ENCODE measurements at regions not wholly inside any gene's neighbourhood (a gene's known extent, or its start where the extent isn't known, plus 50 kb on each side); places are given as distances from the start of the nearest gene placed in this dataset.

DNA sequence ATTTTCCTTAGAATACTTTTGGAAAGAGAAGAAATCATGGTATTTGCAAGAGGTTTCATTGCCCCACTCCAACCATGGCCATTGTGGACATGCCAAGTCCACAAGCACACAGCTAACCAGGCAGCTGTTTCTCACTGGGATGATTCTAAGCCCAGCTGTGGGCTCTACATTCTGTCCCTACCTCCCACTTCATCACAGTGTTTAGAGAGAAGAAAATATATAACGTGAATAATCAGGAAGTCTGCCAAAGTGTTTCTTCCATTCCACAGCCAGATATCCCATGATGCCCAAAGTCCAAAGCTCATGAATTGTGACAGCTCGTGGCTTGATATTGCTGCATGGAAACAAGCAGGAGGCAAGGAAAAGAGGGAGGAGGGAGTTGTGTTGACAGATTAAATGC is 433.7 kb upstream of the GYPC start:
- DNase-seq, result no peak
- intact Hi-C loops (cut with DNase I; ENCODE audit: low total_unique reads), result no loop called here

DNA sequence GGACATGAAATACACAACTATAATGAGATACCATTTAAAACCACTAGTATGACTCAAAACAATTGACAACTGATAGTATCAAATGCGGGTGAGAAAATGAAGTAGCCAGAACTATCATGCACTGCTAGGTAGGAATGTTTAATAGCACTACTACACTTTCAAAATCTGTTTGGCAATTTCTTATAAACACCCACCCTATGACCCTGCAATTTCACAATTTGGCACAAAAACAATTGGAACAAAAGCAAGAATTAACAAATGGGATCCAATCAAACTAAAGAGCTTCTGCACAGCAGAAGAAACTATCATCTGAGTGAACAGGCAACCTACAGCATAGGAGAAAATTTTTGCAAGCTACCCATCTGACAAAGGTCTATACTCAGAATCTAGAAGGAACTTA is 431.2 kb upstream of the GYPC start:
- DNase-seq, result no peak
- H3K4me3 ChIP-seq, result no peak overlapping the region
- TF ChIP-seq POLR2A (IDR thresholded peaks at IDR 0.05), result no peak
- TF ChIP-seq, protein P1, sequence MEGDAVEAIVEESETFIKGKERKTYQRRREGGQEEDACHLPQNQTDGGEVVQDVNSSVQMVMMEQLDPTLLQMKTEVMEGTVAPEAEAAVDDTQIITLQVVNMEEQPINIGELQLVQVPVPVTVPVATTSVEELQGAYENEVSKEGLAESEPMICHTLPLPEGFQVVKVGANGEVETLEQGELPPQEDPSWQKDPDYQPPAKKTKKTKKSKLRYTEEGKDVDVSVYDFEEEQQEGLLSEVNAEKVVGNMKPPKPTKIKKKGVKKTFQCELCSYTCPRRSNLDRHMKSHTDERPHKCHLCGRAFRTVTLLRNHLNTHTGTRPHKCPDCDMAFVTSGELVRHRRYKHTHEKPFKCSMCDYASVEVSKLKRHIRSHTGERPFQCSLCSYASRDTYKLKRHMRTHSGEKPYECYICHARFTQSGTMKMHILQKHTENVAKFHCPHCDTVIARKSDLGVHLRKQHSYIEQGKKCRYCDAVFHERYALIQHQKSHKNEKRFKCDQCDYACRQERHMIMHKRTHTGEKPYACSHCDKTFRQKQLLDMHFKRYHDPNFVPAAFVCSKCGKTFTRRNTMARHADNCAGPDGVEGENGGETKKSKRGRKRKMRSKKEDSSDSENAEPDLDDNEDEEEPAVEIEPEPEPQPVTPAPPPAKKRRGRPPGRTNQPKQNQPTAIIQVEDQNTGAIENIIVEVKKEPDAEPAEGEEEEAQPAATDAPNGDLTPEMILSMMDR (IDR thresholded peaks at IDR 0.05 in 8 of 11, conservative IDR thresholded peaks at IDR 0.05 in 3 of 11), result no peak
- no peak for TF ChIP-seq POLR2AphosphoS5 (IDR thresholded peaks at IDR 0.05)
- WGBS, 5 donors, result 79 to 87% (median 83%) methylated on average over 1 of the region's 1 CpG
- no peaks in the 10 kb centered on the region for H3K27me3 ChIP-seq (replicated peaks in 1 of 7)
- H3K36me3 ChIP-seq, result no peaks in the 10 kb centered on the region
- H3K9me3 ChIP-seq, result peaks cover 0 to 25% (median 16%) of the 10 kb centered on the region in 8 donors
- intact Hi-C loops (cut with DNase I; ENCODE audit: low total_unique reads), result no loop called here
- H3K27ac ChIP-seq, result no peak overlapping the region
- H3K4me1 ChIP-seq, result no peaks in the 10 kb centered on the region

More for the DNA sequence above, 433.7 kb upstream of the GYPC start:
- Histone ChIP-seq H3K36me3 (no peaks in the 10 kb centered on the region), H3K27me3 (replicated peaks in 1 of 7) (no peaks in the 10 kb centered on the region), H3K27ac (peak overlapping the region in 7 of 8 donors; percentile 58 to 79 (median 70)), H3K4me1 (no peaks in the 10 kb centered on the region), H3K9me3 (peaks cover 0 to 5% (median 0%) of the 10 kb centered on the region in 8 donors), H3K4me3 (no peak overlapping the region)
- TF ChIP-seq POLR2AphosphoS5 (IDR thresholded peaks at IDR 0.05), result no peak
- TF ChIP-seq, protein P1 (IDR thresholded peaks at IDR 0.05 in 8 of 11, conservative IDR thresholded peaks at IDR 0.05 in 3 of 11), result no peak
- TF ChIP-seq POLR2A (IDR thresholded peaks at IDR 0.05), result no peak
- 46 to 66% (median 55%) methylated on average over 2 of the region's 2 CpGs for WGBS, 5 donors

- peaks cover 0 to 27% (median 16%) of the 10 kb centered on the region in 8 donors for H3K9me3 ChIP-seq
- H3K36me3 ChIP-seq, result no peaks in the 10 kb centered on the region
- TF ChIP-seq, protein P1 (IDR thresholded peaks at IDR 0.05 in 8 of 11, conservative IDR thresholded peaks at IDR 0.05 in 3 of 11), result no peak
- TF ChIP-seq POLR2A (IDR thresholded peaks at IDR 0.05) (no peak), POLR2AphosphoS5 (IDR thresholded peaks at IDR 0.05) (no peak)
- intact Hi-C loops (cut with DNase I; ENCODE audit: low total_unique reads), result no loop called here
- H3K4me1 ChIP-seq, result no peaks in the 10 kb centered on the region
- 60 to 73% (median 71%) methylated on average over 1 of the region's 1 CpG for WGBS, 5 donors
- no peak overlapping the region for H3K4me3 ChIP-seq
- DNase-seq, result no peak
- no peak overlapping the region for H3K27ac ChIP-seq
- H3K27me3 ChIP-seq (replicated peaks in 1 of 7), result no peaks in the 10 kb centered on the region
Measured at GRCh38 chr2:126227250-126227649, 428.7 kb upstream of the GYPC start.

DNA sequence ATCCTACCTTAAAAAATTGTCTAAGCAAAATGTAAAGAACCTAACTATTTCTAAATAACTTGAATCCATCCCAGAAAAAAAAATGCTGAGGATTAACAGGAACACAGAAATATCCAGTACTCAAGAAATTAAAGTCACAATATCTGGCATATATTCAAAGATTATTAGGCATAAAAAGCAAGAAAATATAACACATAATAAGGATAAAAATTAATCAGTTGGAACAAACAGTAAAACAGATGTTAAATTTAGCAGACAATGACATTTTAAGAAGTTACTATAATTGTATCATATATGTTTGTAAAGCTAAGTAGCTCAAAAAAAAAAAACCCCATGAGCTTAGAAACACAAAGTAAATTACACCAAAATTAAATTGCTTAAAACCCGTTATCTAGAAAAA is 427.4 kb upstream of the GYPC start:
- no peaks in the 10 kb centered on the region for H3K36me3 ChIP-seq
- H3K27me3 ChIP-seq (replicated peaks in 1 of 7), result no peaks in the 10 kb centered on the region
- TF ChIP-seq POLR2A (IDR thresholded peaks at IDR 0.05) (no peak), POLR2AphosphoS5 (IDR thresholded peaks at IDR 0.05) (no peak)
- TF ChIP-seq, protein P1 (IDR thresholded peaks at IDR 0.05 in 8 of 11, conservative IDR thresholded peaks at IDR 0.05 in 3 of 11), result no peak
- H3K4me3 ChIP-seq, result no peak overlapping the region
- H3K4me1 ChIP-seq, result no peaks in the 10 kb centered on the region
- no peak overlapping the region for H3K27ac ChIP-seq
- peaks cover 0 to 27% (median 16%) of the 10 kb centered on the region in 8 donors for H3K9me3 ChIP-seq
- intact Hi-C loops (cut with DNase I; ENCODE audit: low total_unique reads), result no loop called here
- WGBS, 5 donors, result 76 to 82% (median 80%) methylated on average over 1 of the region's 1 CpG
- DNase-seq, result no peak

All from spleen (tissue), 11 donors.